Kidney tubule cell (primary cell): ENCODE measurements at regions not wholly inside any gene's neighbourhood (a gene's known extent, or its start where the extent isn't known, plus 50 kb on each side); places are given as distances from the start of the nearest gene placed in this dataset.

Experiments
- DNase-seq: peaks from one replicate; pipeline ENCODE4 v3.0.0-alpha.2; 2018; ENCODE audit warnings: low spot score

DNA sequence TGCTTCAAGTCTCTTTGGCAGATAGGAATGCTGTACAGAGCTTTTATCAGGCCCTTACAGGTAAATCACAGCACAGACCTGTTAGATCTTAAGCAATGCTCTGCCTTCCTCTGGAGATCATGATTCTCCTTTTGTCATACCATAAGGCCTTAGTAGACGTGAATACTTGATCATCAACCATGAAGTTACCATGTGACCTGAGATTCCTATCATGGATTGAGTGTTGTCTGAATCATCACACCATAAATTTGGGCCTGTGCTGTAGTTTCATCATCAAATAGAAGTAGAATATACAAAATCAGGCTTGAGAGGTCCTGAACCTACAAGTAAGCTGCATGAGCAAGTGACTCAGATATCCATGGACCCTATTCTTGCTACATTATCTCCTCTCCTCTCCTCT is 466.8 kb upstream of the INTU start:
- DNase-seq: peak; percentile 5

DNA sequence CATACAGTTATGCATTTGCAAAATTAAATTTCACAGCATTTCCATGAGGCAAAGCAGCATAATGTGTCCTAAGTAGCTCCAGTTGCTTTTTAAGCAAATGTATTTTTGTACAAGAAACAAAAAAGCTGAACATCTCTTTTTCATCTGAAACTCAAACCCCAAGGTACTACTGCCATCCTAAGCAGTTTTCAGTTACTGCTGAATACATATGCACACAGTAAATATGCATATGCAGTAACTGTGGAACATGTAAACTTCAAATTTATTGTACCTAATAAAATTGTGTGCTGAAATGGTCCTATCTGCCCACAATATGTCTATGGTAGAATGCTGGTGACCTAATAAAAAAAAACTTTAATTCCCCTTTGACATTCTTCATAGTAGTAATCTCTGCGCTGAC is 458.6 kb upstream of the INTU start:
- no peak for DNase-seq

DNA sequence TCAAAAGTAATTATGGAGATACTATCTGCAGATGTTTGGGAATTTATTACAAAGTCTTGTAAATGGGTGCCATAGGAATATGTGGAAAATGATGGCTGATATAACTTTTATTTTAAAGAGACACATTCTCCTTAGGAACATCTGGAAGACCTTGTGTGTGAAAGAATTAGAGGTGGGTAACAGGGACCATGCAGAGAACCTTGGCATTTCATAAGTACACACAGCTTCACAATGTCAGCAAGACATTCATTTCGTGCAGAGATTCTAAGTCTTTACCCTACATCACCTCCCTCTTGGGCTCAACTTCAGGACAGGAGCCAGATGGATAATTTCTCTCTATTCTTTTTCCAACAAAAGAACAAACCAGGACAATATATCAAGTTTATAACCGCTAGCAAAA is 458.1 kb upstream of the INTU start:
- DNase-seq: no peak

DNA sequence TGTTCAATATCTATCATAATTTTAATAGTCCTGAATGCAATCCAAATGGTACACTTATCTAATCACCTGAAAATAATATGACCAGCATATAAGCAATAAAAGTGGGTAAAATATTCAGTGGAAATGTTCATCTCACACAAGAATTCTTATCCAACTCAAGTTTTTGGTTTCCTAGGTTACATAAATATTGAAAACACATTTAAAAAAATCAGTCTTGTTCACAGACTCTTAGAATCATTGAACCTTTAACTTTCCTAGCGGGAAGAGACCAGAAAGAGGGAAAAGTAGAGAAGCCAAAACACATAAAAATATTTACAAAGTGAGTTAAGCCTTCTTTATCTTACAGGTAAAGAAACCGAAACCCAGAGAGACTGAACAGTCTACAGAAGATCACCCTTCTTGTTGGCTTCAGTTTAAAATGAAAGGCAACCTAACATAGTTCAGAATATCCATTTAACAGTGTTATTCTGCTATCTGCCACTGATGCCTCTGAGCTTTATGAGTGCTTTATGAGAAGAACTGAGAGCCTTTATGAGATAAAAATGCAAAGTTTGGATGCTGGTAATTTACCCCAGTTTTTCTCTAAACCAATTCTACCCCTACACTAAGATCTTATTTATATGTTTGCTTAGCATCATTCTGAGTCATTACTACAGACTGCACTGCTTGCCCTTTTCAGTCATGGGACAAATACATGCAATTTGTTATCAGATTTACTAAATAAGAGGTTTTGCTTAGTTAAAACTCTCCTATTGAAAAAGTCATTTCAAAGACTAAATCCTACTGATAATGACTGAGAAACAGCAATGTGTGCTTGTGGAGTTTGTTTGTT is 453.3 kb upstream of the INTU start:
- DNase-seq: no peak

DNA sequence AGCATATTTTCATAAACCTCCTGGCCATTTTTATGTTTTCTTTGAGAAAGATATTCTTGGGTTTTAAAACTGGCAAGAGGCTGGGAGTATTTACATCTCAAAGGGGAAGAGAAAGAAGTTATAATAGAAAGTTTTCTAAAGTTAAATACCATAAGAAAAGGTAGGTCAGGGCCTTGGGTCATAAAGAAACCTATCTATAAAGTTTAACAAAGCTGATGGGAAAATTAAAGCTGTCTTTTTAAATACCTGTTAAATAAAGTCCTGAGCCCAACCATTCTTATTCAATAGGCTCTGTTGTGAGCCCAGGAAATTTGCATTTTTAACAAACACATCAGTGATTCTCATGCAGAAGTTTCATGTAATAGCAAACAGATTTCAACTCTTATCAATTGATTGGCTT is 451.8 kb upstream of the INTU start:
- no peak for DNase-seq

DNA sequence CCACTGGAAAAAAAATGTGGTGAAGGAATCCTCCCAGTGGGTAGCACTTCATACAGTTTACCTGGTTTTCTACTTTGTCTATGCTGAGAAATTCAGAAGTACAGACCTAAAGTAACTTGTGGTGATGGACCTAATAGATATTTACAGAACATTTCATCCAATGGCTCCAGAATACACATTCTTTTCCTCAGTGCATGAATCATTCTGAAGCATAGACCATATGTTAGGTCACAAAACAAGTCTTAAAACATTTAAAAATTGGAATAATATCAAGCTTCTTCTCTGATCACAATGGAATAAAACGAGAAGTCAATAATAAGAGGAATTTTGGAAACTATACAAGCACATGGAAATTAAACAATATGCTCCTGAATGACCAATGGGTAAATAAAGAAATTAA is 450.1 kb upstream of the INTU start:
- no peak for DNase-seq

DNA sequence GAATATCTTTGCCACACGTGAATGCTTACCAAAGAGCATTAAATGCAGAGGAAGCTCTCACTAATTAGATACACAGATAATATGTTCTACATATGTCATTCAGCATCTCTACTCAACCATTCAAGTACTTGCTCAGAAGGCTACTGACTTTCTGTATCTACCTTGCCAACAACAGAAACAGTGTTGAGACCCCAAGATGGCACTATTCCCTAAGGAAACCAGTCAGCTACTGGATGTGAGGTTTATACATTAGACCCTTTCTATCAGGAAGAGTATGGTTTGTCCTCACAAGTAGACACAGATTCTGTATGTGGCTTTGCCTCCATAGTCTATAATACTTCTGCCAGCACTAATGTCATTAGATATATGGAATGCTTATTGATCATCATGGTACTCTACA is 443.9 kb upstream of the INTU start:
- DNase-seq: no peak

DNA sequence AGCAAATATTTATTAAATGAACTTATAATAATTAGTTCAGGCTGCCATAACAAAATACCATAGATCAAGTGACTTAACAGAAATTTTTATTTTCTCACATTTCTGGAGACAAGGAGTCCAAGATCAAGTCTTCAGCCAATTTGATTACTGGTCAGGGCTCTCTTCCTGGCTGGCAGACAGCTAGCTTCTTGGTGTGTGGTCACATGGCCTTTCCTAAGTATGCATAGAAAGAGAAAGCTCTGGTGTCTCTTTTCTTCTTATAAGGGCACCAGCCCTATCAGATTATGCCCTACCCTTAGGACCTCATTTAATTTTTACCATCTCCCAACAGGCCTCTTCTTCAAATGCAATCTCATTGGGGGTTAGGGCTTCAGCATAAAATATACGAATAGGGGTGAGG is 438.5 kb upstream of the INTU start:
- no peak for DNase-seq

DNA sequence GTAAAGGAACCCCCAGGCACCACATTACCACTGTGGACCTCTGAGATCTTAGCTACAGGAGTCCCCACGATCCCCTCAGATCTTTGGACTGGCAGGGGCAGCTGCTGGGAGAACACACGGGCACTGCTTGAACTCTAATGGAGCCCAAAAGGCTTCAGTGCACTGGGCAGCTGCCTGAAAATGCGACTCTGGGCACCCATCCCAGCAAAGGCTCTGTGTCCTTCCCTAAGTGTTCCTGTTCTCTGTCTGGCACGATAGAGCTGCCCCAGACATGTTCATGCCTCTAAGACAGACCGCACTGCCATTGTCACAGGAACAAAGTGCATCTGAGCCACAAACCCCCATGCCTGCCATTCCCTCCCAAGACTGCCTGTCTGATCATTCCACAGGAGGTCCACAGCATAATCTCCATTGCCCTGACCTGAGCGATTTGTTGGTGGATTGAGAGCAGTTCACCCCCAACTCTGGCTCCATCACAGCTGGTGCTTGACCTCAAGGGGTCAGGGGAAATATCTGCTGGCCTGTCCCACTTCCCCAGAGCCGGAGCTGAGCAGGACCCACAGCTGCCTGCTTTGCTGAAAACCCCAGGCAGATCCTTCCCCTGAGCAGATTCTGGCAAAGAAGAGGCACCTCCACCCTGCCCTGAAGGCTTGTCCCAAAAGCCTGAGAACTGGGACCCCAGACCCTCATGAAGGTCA is 436.0 kb upstream of the INTU start:
- no peak for DNase-seq

DNA sequence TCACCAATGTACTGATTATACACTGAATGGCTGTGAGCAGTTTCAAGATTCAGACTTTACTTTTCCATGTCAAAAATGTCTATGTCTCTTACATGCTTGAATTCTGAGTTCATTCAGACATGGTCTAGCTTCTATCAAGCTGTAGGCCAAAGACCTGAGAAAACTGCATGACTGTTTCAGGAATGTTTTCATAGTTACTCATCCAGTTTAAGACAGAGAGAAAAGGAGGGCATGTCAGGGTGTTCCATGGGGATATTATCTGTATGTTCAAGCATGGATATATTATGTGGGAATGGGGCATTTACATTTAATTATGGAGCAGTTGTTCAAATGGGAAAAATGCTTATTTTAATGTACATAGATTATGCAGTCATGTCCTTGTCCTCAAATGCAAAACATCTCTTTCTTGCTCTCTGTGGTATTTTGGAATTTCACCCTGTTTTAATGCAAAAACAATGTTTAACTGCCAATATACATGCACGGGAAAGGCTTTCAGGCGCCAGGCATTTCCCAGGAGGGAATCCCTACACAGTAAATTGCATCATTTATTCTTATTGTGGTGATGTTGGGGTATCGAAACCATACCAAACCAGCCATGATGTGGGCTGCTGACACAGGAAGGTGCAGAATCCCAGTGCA is 429.1 kb upstream of the INTU start:
- peak; percentile 52 for DNase-seq

DNA sequence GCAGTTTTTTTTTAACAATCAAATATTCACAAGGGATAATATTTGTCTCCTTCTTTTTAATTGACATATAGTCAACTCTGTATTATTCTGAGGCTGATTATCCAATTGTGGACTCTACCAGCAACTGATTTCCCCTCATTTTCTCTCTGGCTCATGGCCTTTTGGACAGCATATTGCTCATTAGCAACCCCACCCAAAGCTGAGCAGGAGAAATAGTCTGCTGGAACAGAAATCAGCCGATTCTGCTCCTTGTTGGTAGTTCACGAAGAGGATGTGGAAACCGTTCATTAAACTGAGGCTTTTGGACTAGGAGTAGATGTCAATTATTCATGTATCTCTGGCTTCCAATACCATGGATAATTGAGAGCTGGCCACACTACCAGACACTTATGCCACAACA is 428.4 kb upstream of the INTU start:
- no peak for DNase-seq

DNA sequence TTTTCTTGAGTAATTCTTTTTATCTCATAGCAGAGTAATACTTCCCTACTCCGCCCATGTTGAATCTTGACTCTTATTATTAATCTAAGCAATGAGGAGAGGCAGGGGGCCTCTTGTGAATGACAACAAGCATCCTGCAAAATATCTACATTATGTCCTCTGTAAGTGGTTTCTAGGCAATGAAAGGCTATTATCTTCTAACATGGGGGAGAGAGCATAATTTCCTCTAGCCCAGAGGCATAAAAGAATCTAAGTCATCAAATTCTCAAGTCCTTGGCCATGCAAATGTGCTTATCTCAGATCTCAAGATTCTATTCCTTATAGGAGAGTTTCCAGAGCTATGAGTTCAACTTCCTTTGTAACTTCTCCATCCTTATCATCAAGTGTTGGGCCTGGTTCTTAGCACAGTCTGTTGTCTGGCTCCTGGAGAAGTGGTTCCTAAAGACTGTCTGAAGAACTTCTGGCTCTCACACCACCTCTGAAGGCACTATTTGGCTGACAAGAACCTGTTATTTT is 423.1 kb upstream of the INTU start:
- no peak for DNase-seq

DNA sequence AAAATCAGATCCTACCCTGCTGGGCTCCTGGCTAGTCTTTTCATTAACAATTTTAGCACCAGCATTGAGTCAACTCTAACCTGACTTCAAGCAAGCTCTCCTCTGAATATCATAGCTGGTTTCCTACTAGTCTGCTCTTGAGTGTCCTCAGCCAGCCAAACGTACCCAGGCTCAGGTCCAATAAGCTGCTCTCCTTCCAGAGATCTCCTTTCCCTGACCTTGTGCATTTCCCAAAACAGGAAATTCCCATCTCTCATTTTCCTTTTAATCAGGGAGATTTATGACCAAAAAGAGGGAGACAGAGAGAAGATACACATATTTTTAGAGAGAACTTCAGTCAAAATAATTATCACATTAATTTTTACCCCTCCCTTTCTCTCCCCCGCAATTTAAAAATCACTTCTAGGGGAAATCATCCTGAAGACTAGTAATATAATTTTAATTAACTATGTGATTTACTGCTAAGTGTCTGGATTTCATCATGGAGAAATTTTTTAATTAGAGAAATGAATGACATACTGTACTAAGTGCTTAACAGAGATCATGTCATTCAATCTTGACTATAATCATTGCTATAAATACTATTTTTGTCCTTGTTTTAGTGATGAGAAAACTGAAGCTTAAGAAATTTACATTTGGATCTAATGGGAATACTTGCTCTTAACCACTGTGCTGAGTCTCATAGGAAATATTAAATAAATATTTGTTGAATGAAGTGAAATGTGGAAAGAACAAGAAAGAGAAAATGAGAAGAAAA is 421.7 kb upstream of the INTU start:
- DNase-seq: no peak

DNA sequence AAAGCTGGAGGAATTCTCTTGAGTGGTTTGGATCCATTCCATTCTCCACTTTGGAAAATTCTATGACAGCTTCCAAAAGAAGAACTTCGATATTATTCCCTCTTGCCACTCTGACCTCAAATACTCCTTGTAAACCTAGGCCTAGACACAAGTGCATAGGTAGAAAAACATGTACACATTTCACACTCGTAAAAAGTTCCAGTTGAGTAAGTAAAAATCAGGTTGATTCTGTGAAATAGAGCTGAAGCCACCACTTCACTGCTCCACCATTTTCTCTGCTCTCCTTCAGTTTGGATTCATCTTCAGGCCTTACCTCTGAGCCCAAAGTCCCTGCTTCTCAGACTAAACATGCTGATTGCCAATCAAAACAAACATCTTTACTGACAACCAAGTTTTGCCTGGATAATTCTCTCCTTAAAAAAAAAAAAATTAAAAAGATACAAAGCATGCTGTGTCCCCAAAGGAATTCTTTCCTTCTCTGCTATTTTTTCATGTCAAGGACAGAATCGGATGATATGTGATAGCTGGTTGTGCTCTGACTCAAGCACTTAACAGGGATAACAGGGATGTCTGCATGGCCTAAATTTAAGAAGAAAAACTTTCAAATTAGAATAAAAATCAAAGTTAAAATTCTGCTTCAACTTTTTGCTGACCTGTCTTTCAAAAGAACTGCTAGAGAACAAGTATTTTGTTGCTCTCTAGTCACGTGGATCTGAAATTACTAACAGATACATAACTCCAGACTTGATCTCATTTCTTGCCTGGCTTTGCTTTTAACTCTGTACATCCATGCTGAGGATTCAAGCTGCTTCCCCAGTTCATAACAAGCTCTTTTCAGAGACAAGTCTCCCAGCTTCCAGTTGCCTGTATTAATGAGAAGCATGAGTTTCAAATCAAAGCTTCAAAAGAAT is 420.9 kb upstream of the INTU start:
- DNase-seq: no peak

DNA sequence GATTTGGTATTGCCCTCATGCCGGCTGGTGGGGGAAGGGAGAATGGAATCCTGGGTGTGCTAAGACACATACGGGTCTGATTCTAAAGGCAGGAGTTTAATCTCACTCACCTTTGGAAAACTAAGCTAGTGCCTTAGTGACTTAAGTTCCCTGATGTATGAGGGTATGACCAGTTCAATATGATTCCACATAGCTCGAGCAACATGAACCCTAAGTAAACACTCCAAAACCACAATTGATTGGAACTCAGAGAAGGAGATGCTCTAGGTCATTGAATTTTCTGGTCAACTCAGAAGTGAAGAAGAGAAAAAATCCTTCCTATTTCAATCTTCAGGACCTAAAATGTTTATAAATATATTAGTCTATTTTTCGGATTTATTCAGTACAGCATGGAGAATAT is 420.1 kb upstream of the INTU start:
- DNase-seq: no peak

DNA sequence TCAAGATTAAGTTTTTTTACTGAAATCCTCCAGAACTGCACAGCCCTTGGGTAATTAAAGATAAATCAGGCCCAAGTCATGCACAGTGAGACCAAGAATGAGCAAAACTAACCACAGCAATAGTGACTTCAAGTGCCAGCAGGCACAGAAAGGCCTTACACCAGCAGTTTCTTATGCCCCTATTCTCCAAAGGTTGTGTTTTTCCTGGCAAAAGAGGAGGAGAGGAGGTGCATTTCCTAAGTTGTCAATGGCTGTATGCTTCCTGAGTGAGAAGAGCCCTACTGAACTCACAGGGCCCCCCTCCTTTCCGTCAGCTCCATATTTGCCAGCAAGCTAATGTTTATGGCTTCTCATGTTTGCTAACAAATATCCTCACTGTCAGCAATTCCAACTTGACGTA is 418.7 kb upstream of the INTU start:
- DNase-seq: no peak

DNA sequence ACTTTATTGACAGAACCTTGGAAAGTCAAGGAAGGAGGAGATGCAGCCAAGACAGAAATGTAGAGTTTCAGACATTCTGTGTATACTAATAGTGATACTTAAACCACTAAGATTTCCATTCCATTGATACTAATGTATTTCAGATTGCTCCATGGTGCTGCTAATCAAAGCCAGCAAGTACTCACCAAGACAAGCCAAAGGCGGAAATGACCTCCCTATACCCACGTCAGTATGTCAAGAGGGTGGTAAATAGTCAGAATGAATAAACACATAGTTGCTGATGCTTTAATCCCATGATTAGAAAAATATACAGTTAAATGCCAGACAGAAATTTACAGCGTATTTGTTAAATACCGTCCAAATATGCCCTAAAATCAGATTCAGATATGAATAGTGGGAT is 417.8 kb upstream of the INTU start:
- no peak for DNase-seq

DNA sequence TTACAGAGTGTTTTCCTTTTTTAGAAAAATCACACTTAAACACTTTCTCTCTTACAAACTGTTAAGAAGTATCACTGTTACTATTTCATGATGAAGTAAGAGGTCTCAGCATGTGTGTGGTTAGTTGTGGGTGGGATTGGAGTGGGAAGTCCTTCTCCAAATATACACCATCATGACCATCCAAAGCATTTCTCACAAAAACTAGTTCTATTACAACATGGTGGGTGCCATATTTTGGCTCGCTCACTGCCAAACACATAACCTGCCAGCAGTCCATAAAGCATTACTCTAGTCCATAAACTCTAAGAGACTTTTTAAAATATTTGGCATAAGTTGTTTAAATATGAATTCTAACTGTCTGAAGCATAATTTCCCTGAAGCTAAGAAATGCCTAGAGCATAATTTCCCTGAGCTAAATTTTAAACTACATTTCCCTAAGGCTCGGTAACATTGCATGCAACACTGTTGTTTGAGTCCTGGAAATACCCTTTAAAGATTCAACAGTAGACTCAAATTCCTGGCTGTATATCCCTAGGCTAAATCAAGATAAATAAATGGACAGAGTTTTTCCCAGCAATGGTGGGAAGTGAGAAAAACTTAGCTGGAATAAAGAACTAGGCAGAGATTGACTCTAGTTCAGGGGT is 415.0 kb upstream of the INTU start:
- no peak for DNase-seq

DNA sequence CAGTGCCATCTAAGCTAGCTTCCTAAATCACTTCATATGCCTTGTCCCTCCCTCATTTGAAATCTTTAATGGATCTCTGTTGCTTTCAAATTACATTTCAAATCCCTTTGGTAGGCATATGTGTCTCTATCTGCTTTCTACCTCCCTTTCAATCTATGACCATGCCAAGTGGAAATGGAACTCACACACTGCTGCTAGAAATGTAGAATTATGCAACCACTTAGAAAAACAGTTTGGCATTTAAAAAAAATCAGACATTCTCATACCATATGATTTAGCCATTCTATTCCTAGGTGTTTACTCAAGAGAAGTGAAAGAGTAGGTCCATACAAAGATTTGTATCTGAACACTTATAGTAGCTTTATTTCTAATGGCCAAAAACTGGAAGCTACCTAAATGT is 413.5 kb upstream of the INTU start:
- DNase-seq: no peak

DNA sequence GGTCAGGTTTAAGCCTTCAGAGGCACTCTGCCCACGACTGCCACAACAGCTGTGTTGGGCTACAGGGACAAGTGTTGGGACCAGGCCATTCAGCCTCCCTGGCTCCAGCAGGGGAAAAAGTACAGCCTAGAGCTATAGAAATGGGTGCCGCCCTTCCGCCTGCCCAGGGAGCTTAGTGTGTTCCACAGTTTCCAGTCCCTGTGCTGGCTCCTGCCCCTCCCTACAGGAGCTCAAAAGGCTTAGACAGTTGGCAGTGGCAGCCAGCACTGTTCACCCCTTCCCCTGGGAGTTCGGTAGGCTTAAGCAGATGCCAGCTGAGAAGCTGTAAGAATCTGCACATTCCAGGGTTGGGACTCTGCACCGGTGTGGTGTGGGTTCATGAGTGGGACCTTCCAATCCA is 408.2 kb upstream of the INTU start:
- no peak for DNase-seq
